OCI-LY7 (cell line): ENCODE measurements at regions not wholly inside any gene's neighbourhood (a gene's known extent, or its start where the extent isn't known, plus 50 kb on each side); places are given as distances from the start of the nearest gene placed in this dataset.

Experiments used
- EZH2phosphoT487 ChIP-seq: fragments of 200-600 bp; sonication (generic); IDR thresholded peaks from 2 replicates; pipeline ENCODE4 v1.6.1; 2018; ENCODE audit warnings: low read depth, borderline replicate concordance, mild to moderate bottlenecking, mixed run types, antibody characterized with exemption, low read length, moderate library complexity, mixed read lengths
- TF ChIP-seq, protein P1 (sequence below): fragments of 200-600 bp; sonication (generic); conservative IDR thresholded peaks from 2 replicates; pipeline ENCODE4 v1.5.1; 2014; ENCODE audit warnings: mild to moderate bottlenecking, antibody characterized with exemption, low read length, moderate library complexity, mixed read lengths

GRCh38 chr3:147483578-147483977 is 74.4 kb downstream of the ZIC1 start:
- TF ChIP-seq, protein P1, sequence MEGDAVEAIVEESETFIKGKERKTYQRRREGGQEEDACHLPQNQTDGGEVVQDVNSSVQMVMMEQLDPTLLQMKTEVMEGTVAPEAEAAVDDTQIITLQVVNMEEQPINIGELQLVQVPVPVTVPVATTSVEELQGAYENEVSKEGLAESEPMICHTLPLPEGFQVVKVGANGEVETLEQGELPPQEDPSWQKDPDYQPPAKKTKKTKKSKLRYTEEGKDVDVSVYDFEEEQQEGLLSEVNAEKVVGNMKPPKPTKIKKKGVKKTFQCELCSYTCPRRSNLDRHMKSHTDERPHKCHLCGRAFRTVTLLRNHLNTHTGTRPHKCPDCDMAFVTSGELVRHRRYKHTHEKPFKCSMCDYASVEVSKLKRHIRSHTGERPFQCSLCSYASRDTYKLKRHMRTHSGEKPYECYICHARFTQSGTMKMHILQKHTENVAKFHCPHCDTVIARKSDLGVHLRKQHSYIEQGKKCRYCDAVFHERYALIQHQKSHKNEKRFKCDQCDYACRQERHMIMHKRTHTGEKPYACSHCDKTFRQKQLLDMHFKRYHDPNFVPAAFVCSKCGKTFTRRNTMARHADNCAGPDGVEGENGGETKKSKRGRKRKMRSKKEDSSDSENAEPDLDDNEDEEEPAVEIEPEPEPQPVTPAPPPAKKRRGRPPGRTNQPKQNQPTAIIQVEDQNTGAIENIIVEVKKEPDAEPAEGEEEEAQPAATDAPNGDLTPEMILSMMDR, result no peak
- no peak for TF ChIP-seq EZH2phosphoT487
